Muscle layer of duodenum (tissue), 2 donors: ENCODE measurements at regions not wholly inside any gene's neighbourhood (a gene's known extent, or its start where the extent isn't known, plus 50 kb on each side); places are given as distances from the start of the nearest gene placed in this dataset.

Experiments used
- H3K27ac ChIP-seq: one replicate; pipeline ENCODE4 v1.7.0; 2013; ENCODE audit warnings: mild to moderate bottlenecking, low read length
- H3K27me3 ChIP-seq: one replicate; pipeline ENCODE4 v1.7.0; 2013; ENCODE audit warnings: low read depth, mild to moderate bottlenecking, control low read depth, low read length
- H3K36me3 ChIP-seq, 2 donors: one replicate each; pipeline ENCODE4 v1.7.0; 2013; ENCODE audit warnings: low read length in 2 of 2, control low read depth in 1 of 2, mild to moderate bottlenecking in 1 of 2; ENCODE audit not compliant: insufficient read depth in 2 of 2, control insufficient read depth in 1 of 2
- H3K4me1 ChIP-seq, 2 donors: one replicate each; pipeline ENCODE4 v1.7.0; 2013; ENCODE audit warnings: low read length in 2 of 2, mild to moderate bottlenecking in 2 of 2, control low read depth in 1 of 2, moderate library complexity in 1 of 2; ENCODE audit not compliant: insufficient read depth in 2 of 2, control insufficient read depth in 1 of 2
- H3K4me3 ChIP-seq, 2 donors: one replicate each; pipeline ENCODE4 v1.7.0; 2013; ENCODE audit warnings: low read length in 2 of 2, low read depth in 1 of 2, mild to moderate bottlenecking in 1 of 2
- H3K9me3 ChIP-seq, 2 donors: one replicate each; pipeline ENCODE4 v1.7.0; 2013; ENCODE audit warnings: low read length in 2 of 2, control low read depth in 1 of 2, mild to moderate bottlenecking in 1 of 2; ENCODE audit not compliant: control insufficient read depth in 1 of 2
- donor health status: healthy.

GRCh38 chr10:118537623-118538022 is 57.8 kb downstream of the PRLHR start:
- Histone ChIP-seq H3K4me3 (no peak overlapping the region), H3K36me3 (no peaks in the 10 kb centered on the region), H3K4me1 (no peaks in the 10 kb centered on the region), H3K27me3 (no peaks in the 10 kb centered on the region), H3K9me3 (no peaks in the 10 kb centered on the region), H3K27ac (no peak overlapping the region)

DNA sequence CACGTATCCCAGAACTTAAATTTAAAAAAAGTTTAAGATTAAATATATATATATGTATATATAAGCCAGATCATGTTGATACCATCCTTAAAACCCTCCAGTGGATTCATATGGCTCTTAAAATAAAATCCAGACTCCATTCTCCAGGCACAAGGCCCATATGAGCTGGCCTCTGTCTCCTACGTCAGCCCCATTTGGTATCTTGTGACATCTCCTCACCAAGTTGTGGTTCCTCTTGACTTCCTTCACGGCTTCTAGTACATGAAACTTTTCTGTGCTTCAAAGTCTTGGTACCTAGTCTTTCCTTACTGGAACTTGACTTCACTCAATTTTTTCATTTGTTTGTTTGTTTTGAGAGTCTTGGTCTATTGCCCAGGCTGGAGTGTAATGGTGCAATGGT is 61.3 kb downstream of the PRLHR start:
- Histone ChIP-seq H3K27ac (no peak overlapping the region), H3K27me3 (no peaks in the 10 kb centered on the region), H3K4me3 (no peak overlapping the region), H3K9me3 (no peaks in the 10 kb centered on the region), H3K36me3 (no peaks in the 10 kb centered on the region), H3K4me1 (no peaks in the 10 kb centered on the region)

DNA sequence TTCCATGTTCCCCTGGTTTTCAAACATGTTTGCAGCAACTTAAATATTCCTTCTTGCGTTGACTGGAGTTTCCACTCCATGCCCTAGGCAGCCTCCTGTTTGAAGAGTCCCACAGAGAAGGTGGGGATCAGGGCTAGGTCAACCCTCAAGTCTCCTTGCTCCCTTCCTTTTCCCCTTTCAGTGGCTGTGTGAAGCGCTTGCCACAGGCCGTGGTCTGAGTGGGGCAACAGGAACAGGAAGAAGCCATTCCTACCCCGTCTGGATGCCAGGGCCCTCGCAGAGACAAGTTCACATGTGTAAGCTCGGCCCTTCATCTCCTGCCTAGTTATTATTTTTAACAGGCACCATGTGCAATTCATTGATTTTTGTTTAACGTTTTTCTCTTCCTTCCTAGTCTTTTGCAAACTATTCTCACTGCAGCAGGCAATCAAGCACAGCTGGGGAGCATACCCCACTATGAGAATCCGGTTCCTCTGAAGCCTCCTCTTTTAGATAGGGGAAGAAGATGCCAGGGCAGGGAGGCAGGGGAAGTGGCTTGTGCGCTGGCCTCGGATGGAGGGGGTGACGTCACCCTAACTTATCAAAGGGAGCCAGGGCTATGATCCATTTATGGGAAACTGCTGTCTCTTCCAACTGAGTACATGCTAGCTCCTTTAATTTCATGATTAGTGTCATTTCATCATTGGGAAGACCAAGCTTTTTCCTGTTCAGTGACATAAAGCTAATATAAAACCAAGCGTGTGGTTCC is 64.2 kb downstream of the PRLHR start:
- Histone ChIP-seq H3K27ac (no peak overlapping the region), H3K36me3 (no peaks in the 10 kb centered on the region), H3K4me3 (no peak overlapping the region), H3K4me1 (no peaks in the 10 kb centered on the region), H3K27me3 (no peaks in the 10 kb centered on the region), H3K9me3 (no peaks in the 10 kb centered on the region)

- H3K4me1 ChIP-seq, result no peaks in the 10 kb centered on the region
- no peaks in the 10 kb centered on the region for H3K36me3 ChIP-seq
- H3K9me3 ChIP-seq, result no peaks in the 10 kb centered on the region
- H3K27me3 ChIP-seq, result no peaks in the 10 kb centered on the region
- no peak overlapping the region for H3K4me3 ChIP-seq
- H3K27ac ChIP-seq, result no peak overlapping the region
These were observed 67.0 kb downstream of the PRLHR start for GRCh38 chr10:118528426-118528825.

GRCh38 chr10:118523775-118524174 is 71.7 kb downstream of the PRLHR start:
- H3K27me3 ChIP-seq, result no peaks in the 10 kb centered on the region
- no peak overlapping the region for H3K27ac ChIP-seq
- H3K4me3 ChIP-seq, result no peak overlapping the region
- H3K36me3 ChIP-seq, result no peaks in the 10 kb centered on the region
- H3K9me3 ChIP-seq, result peaks cover 0 to 3% of the 10 kb centered on the region in 2 donors
- no peaks in the 10 kb centered on the region for H3K4me1 ChIP-seq

DNA sequence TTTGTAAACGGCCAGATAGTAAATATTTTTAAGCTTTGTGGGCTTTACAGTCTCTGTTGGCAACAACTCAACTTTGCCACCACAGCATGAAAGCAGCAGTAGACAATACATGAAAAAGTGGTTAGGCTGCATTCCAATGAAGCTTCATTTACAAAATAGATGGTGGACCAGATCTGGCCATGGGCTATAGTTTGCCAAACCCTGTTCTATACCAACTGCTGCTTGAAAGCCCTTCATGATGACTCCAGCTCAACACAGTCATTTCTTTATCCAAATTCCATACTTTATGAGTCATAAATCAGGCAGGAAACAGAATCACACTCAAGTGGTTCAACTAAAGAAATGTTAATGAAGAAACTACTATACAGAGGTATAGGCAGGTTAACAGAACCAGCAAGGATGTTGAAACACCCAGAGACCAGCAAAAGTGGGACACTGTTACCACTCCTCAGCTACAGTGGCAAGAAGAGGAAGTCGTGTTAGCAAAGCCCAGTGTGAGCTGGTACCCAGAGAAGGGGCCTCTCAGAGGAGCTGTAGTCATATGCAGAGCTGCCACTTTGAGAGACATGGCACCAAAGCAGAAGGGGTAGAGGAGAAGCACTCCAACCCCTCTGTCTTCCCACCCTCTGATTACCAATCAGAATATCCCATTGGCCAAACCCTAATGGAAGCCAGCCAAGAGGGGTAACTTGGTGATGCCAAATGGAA is 72.5 kb downstream of the PRLHR start:
- no peaks in the 10 kb centered on the region for H3K4me1 ChIP-seq
- no peak overlapping the region for H3K27ac ChIP-seq
- peaks cover 2 to 9% of the 10 kb centered on the region in 2 donors for H3K9me3 ChIP-seq
- no peaks in the 10 kb centered on the region for H3K36me3 ChIP-seq
- no peak overlapping the region for H3K4me3 ChIP-seq
- H3K27me3 ChIP-seq, result no peaks in the 10 kb centered on the region

- Histone ChIP-seq H3K36me3 (no peaks in the 10 kb centered on the region), H3K9me3 (peaks cover 6 to 17% of the 10 kb centered on the region in 2 donors)
These were observed 73.9 kb downstream of the PRLHR start for GRCh38 chr10:118521415-118522117.

DNA sequence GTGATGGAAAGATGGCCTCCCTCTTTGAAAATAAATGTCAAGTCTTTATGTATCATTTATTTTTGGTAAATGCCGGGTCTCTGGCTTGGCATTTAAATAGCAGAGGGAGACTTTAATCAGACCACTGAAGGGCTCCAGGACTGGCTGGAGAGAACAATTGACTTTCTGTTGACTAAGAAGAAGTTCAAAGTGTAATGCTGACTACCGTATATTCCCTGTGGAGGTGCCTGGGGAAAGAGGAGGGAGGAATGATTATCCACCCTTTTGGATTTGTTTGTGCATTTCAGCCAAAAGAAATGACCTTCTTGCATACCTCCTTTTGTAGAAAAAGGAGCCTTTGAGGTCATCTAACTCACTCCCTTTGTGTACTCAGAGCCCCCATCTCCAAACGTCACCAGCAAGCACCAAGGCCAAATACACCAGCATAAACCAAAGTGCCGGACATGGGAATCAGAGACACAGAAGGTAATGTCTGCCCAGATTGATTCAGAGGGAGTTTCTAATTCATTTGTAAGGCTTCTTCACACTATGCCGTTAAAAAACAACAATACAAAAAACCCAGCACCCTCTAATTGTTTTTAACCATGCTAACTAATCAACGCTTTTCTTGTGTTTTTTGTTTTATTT is 75.2 kb downstream of the PRLHR start:
- Histone ChIP-seq H3K36me3 (no peaks in the 10 kb centered on the region), H3K27me3 (no peaks in the 10 kb centered on the region), H3K9me3 (peaks cover 6 to 17% of the 10 kb centered on the region in 2 donors), H3K4me3 (no peak overlapping the region), H3K27ac (no peak overlapping the region), H3K4me1 (no peaks in the 10 kb centered on the region)

More at GRCh38 chr10:118521415-118522117, 73.9 kb downstream of the PRLHR start:
- Histone ChIP-seq H3K4me3 (no peak overlapping the region), H3K27ac (no peak overlapping the region), H3K4me1 (no peaks in the 10 kb centered on the region), H3K27me3 (no peaks in the 10 kb centered on the region)

GRCh38 chr10:118518095-118518494 is 77.4 kb downstream of the PRLHR start:
- Histone ChIP-seq H3K4me1 (no peaks in the 10 kb centered on the region), H3K36me3 (no peaks in the 10 kb centered on the region), H3K9me3 (peaks cover 6 to 17% of the 10 kb centered on the region in 2 donors), H3K27ac (no peak overlapping the region), H3K4me3 (no peak overlapping the region), H3K27me3 (no peaks in the 10 kb centered on the region)

GRCh38 chr10:118516716-118517115 is 78.7 kb downstream of the PRLHR start:
- Histone ChIP-seq H3K9me3 (peaks cover 6 to 17% of the 10 kb centered on the region in 2 donors), H3K36me3 (no peaks in the 10 kb centered on the region), H3K4me3 (no peak overlapping the region), H3K27ac (no peak overlapping the region), H3K27me3 (no peaks in the 10 kb centered on the region), H3K4me1 (no peaks in the 10 kb centered on the region)

DNA sequence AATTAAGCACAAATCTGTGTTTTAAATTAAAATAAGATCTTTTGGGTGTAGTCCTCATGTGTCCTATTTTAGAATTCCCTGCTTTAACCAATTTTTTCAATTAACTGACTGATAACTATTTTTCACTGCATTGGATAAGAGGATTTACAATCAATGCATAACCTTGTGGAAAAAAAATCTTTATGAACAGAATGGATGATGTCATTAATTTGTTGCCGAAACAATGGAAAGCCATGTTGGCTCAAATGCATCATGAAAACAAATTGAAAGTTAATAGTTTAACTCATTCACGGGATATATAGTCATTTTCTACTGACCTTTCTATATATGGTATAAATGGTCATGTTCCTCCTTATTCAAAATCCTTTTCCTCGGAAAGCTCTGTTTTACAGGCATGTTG is 82.3 kb downstream of the PRLHR start:
- Histone ChIP-seq H3K9me3 (peaks cover 6 to 10% of the 10 kb centered on the region in 2 donors), H3K36me3 (no peaks in the 10 kb centered on the region)

More for the DNA sequence above, 82.3 kb downstream of the PRLHR start:
- no peaks in the 10 kb centered on the region for H3K4me1 ChIP-seq
- H3K27me3 ChIP-seq, result no peaks in the 10 kb centered on the region
- H3K4me3 ChIP-seq, result no peak overlapping the region
- H3K27ac ChIP-seq, result no peak overlapping the region
